Motor neuron (in vitro differentiated cells): ENCODE measurements at regions not wholly inside any gene's neighbourhood (a gene's known extent, or its start where the extent isn't known, plus 50 kb on each side); places are given as distances from the start of the nearest gene placed in this dataset.
A peak's percentile ranks its signal among the peaks of the same experiment; 100 is the strongest.

Source experiments
- ATAC-seq, 8 experiments: fragments of 200-7000 bp; cut with Tn5 transposase; replicated peaks in 6 of 8; 2 replicates each; pipeline ENCODE4 v1.8.0; 2021; ENCODE audit warnings: mild to moderate bottlenecking in 8 of 8, moderate library complexity in 8 of 8
- H3K27ac ChIP-seq, 2 donors: fragments of 250-450 bp; sonication (Bioruptor Pico); 2 replicates each; pipeline ENCODE4 v1.9.0; 2021; ENCODE audit warnings: antibody characterized with exemption in 2 of 2, mild to moderate bottlenecking in 2 of 2, moderate library complexity in 1 of 2
- H3K4me1 ChIP-seq, 2 donors: fragments of 250-450 bp; sonication (Bioruptor Pico); replicated peaks in 1 of 2; 2 replicates each; pipeline ENCODE4 v1.6.1; 2021; ENCODE audit warnings: antibody characterized with exemption in 2 of 2, mild to moderate bottlenecking in 2 of 2, moderate library complexity in 1 of 2
- H3K4me3 ChIP-seq, 5 donors: fragments of 250-450 bp; sonication (Bioruptor Pico); 2 replicates each; pipeline ENCODE4 v1.9.0; 2021; ENCODE audit warnings: antibody characterized with exemption in 5 of 5, mild to moderate bottlenecking in 5 of 5, moderate library complexity in 4 of 5
- WGBS, 10 experiments: fragments of 450-650 bp; shearing (Covaris generic); methylation state at CpG; one replicate each; pipeline ENCODE4 v1.0.0; 2022; 5-methylcytosine and 5-hydroxymethylcytosine counted together
- in situ Hi-C, 9 experiments: fragments of 400-800 bp; cut with MboI; loops; one replicate each; pipeline ENCODE4 v1.15.0; 2021; ENCODE audit warnings: low sequenced_read_pairs in 9 of 9, low pct_unique_long_range_greater_than_20kb in 2 of 9; ENCODE audit not compliant: unreplicated experiment in 9 of 9

GRCh38 chr16:85992359-85992758 lies 93.4 kb downstream of the IRF8 start:
- Histone ChIP-seq H3K4me3 (no peak overlapping the region), H3K27ac (no peak overlapping the region), H3K4me1 (peaks cover 0 to 1% of the 10 kb centered on the region in 2 donors)
- in situ Hi-C loops, result loop anchor here in 3 of 9 experiments (25.0 kb wide), 1 partner anchor 180 kb away; no protein-coding TSS in a partner anchor
- 27 to 90% (median 63%) methylated on average over 3 to 7 of the region's 10 CpGs; no CpG with 5 or more reads in 3 of the 10 experiments for WGBS, 10 experiments
- no peak for ATAC-seq

GRCh38 chr16:85992779-85993178 lies 93.8 kb downstream of the IRF8 start:
- Histone ChIP-seq H3K4me1 (no peaks in the 10 kb centered on the region), H3K4me3 (no peak overlapping the region), H3K27ac (no peak overlapping the region)
- ATAC-seq, result no peak
- WGBS, 10 experiments, result 0 to 83% (median 63%) methylated on average over 1 to 2 of the region's 2 CpGs; no CpG with 5 or more reads in 1 of the 10 experiments
- in situ Hi-C loops, result loop anchor here in 3 of 9 experiments (25.0 kb wide), 1 partner anchor 180 kb away; no protein-coding TSS in a partner anchor

- H3K4me3 ChIP-seq, result no peak overlapping the region
- 28 to 100% (median 74%) methylated on average over 2 to 9 of the region's 20 CpGs for WGBS, 10 experiments
- H3K27ac ChIP-seq, result no peak overlapping the region
- no peak for ATAC-seq
- in situ Hi-C loops, result loop anchor here in 3 of 9 experiments (25.0 kb wide), 1 partner anchor 182 kb away; no protein-coding TSS in a partner anchor
- no peaks in the 10 kb centered on the region for H3K4me1 ChIP-seq
These were observed 95.8 kb downstream of the IRF8 start for GRCh38 chr16:85994492-85995490.

GRCh38 chr16:85995541-85996423 lies 96.8 kb downstream of the IRF8 start:
- ATAC-seq, result no peak
- H3K27ac ChIP-seq, result no peak overlapping the region
- WGBS, 10 experiments, result 3 to 100% (median 82%) methylated on average over 1 to 16 of the region's 27 CpGs
- H3K4me3 ChIP-seq, result no peak overlapping the region
- H3K4me1 ChIP-seq, result no peaks in the 10 kb centered on the region
- in situ Hi-C loops, result loop anchor here in 3 of 9 experiments (25.0 kb wide), 1 partner anchor 183 kb away; no protein-coding TSS in a partner anchor

- ATAC-seq, result no peak
- H3K4me3 ChIP-seq, result no peak overlapping the region
- H3K27ac ChIP-seq, result no peak overlapping the region
- no peaks in the 10 kb centered on the region for H3K4me1 ChIP-seq
- in situ Hi-C loops, result loop anchor here in 3 of 9 experiments (25.0 kb wide), 1 partner anchor 185 kb away; no protein-coding TSS in a partner anchor
- 0 to 87% (median 83%) methylated on average over 1 to 3 of the region's 10 CpGs; no CpG with 5 or more reads in 4 of the 10 experiments for WGBS, 10 experiments
These were observed 97.9 kb downstream of the IRF8 start for GRCh38 chr16:85996843-85997242.

GRCh38 chr16:85998171-85998867 lies 99.4 kb downstream of the IRF8 start:
- peak in 1 of 8 experiments; percentile 76 for ATAC-seq
- WGBS, 10 experiments, result 20 to 93% (median 83%) methylated on average over 1 to 5 of the region's 9 CpGs; no CpG with 5 or more reads in 3 of the 10 experiments
- Histone ChIP-seq H3K27ac (no peak overlapping the region), H3K4me1 (no peaks in the 10 kb centered on the region), H3K4me3 (no peak overlapping the region)
- in situ Hi-C loops, result loop anchor here in 3 of 9 experiments (25.0 kb wide), 1 partner anchor 186 kb away; no protein-coding TSS in a partner anchor

GRCh38 chr16:85998868-85999729 lies 100.1 kb downstream of the IRF8 start:
- Histone ChIP-seq H3K4me1 (no peaks in the 10 kb centered on the region), H3K27ac (no peak overlapping the region), H3K4me3 (no peak overlapping the region)
- WGBS, 10 experiments, result 56 to 94% (median 83%) methylated on average over 2 to 6 of the region's 8 CpGs; no CpG with 5 or more reads in 1 of the 10 experiments
- in situ Hi-C loops, result loop anchor here in 3 of 9 experiments (25.0 kb wide), 1 partner anchor 187 kb away; no protein-coding TSS in a partner anchor
- no peak for ATAC-seq

- H3K4me1 ChIP-seq, result no peaks in the 10 kb centered on the region
- H3K4me3 ChIP-seq, result no peak overlapping the region
- in situ Hi-C loops, result loop anchor here in 5 of 9 experiments (25.0 kb wide), 2 partner anchors 162 to 187 kb away; no protein-coding TSS in a partner anchor
- H3K27ac ChIP-seq, result no peak overlapping the region
- 20 to 97% (median 60%) methylated on average over 1 to 4 of the region's 4 CpGs; no CpG with 5 or more reads in 3 of the 10 experiments for WGBS, 10 experiments
- ATAC-seq, result no peak
These were observed 100.8 kb downstream of the IRF8 start for GRCh38 chr16:85999778-86000177.

- H3K4me3 ChIP-seq, result no peak overlapping the region
- in situ Hi-C loops, result loop anchor here in 2 of 9 experiments (25.0 kb wide), 2 partner anchors 165 to 190 kb away; no protein-coding TSS in a partner anchor
- no peaks in the 10 kb centered on the region for H3K4me1 ChIP-seq
- 17 to 90% (median 68%) methylated on average over 3 to 5 of the region's 6 CpGs for WGBS, 10 experiments
- no peak overlapping the region for H3K27ac ChIP-seq
- ATAC-seq, result no peak
These were observed 103.4 kb downstream of the IRF8 start for GRCh38 chr16:86002178-86002900.

GRCh38 chr16:86007524-86007923 lies 108.6 kb downstream of the IRF8 start:
- 0 to 81% (median 62%) methylated on average over 2 to 3 of the region's 3 CpGs for WGBS, 10 experiments
- Histone ChIP-seq H3K4me1 (no peaks in the 10 kb centered on the region), H3K27ac (no peak overlapping the region), H3K4me3 (no peak overlapping the region)
- ATAC-seq, result no peak
- in situ Hi-C loops, result loop anchor here in 2 of 9 experiments (25.0 kb wide), 2 partner anchors 170 to 195 kb away; no protein-coding TSS in a partner anchor
